ENCODE measurements at regions not wholly inside any gene's neighbourhood (a gene's known extent, or its start where the extent isn't known, plus 50 kb on each side); places are given as distances from the start of the nearest gene placed in this dataset.

DNA sequence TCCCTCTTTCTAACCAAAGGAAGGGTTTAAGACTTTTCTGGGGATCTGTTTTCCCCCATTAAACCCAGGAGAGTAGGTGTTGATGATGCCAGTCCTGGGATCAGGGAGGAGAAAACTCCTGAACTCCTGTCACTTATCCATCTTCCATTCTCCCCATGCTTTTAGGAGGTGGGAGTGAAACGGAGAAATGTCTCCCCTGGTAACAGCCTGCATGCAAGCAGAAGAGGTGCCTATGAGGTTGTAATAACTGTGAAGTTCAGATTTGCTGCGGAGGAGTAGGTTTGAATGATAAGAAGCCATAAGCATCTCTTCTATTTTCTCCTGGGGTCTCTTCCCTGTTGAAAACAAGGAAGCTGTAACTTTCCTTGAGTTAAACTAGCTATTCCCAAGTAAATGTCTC lies 150.8 kb downstream of the SLC4A3 start:
- TF ChIP-seq, protein P1, sequence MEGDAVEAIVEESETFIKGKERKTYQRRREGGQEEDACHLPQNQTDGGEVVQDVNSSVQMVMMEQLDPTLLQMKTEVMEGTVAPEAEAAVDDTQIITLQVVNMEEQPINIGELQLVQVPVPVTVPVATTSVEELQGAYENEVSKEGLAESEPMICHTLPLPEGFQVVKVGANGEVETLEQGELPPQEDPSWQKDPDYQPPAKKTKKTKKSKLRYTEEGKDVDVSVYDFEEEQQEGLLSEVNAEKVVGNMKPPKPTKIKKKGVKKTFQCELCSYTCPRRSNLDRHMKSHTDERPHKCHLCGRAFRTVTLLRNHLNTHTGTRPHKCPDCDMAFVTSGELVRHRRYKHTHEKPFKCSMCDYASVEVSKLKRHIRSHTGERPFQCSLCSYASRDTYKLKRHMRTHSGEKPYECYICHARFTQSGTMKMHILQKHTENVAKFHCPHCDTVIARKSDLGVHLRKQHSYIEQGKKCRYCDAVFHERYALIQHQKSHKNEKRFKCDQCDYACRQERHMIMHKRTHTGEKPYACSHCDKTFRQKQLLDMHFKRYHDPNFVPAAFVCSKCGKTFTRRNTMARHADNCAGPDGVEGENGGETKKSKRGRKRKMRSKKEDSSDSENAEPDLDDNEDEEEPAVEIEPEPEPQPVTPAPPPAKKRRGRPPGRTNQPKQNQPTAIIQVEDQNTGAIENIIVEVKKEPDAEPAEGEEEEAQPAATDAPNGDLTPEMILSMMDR (IDR thresholded peaks at IDR 0.05; ENCODE audit: borderline replicate concordance, extremely low read depth, insufficient read depth): no peak
- no peak for FAIRE-seq

DNA sequence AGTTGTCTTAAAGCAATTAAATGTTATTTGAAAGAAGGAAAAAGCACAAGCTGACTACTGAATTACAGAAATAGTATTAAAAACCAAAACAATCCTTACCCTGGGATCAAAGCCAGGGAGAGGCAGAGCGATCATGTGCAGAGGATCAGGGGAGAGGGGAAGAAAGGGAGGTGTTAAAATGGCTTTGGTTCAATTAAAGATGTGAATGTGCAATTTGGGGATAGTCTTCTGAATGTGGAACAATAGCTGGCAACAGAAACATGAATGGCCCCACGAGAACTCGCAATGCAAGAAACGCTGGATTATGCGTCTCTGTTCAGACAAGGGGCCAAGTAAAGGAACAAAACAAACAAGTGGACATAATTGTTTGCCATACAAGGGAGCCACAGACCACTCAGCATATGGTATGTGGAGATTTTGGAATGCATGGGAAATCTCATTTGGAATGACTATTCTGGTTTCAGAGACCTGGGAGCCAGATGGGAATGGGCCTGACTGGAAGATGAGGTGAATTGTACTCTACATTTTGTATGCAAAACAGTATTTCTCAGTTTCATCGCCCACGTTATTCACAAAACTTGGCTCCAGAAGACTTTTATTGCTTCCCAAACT lies 155.4 kb downstream of the SLC4A3 start:
- no peak overlapping the region for H3K27ac ChIP-seq (ENCODE audit: low read depth in 2 of 2, low read length in 2 of 2)
- H3K36me3 ChIP-seq (ENCODE audit: control insufficient read depth in 2 of 3, insufficient read depth in 3 of 3, low read length in 3 of 3): no peaks in the 10 kb centered on the region
- no peaks in the 10 kb centered on the region for H3K4me1 ChIP-seq (ENCODE audit: control insufficient read depth in 2 of 3, insufficient read depth in 2 of 3, low read depth in 1 of 3, low read length in 3 of 3)
- no peak for FAIRE-seq
- no peaks in the 10 kb centered on the region for H3K27me3 ChIP-seq (ENCODE audit: control insufficient read depth, insufficient read depth, low read length)
- intact Hi-C loops (cut with DNase I): no loop called here
- DNase-seq: no peak
- TF ChIP-seq, protein P1 (IDR thresholded peaks at IDR 0.05; ENCODE audit: borderline replicate concordance, extremely low read depth, insufficient read depth): no peak
- H3K9ac ChIP-seq (ENCODE audit: low read length in 3 of 3): no peak overlapping the region
- H3K9me3 ChIP-seq (ENCODE audit: control insufficient read depth in 2 of 3, insufficient read depth in 1 of 3, low read length in 3 of 3): no peaks in the 10 kb centered on the region
- H3K4me3 ChIP-seq (ENCODE audit: low read length in 3 of 3): no peak overlapping the region

More for the DNA sequence above, 150.8 kb downstream of the SLC4A3 start:
- Histone ChIP-seq H3K36me3 (ENCODE audit: control insufficient read depth in 2 of 3, insufficient read depth in 3 of 3, low read length in 3 of 3) (no peaks in the 10 kb centered on the region), H3K27ac (ENCODE audit: low read depth in 2 of 2, low read length in 2 of 2) (no peak overlapping the region), H3K4me1 (ENCODE audit: control insufficient read depth in 2 of 3, insufficient read depth in 2 of 3, low read depth in 1 of 3, low read length in 3 of 3) (no peaks in the 10 kb centered on the region), H3K9ac (ENCODE audit: low read length in 3 of 3) (no peak overlapping the region), H3K9me3 (ENCODE audit: control insufficient read depth in 2 of 3, insufficient read depth in 1 of 3, low read length in 3 of 3) (no peaks in the 10 kb centered on the region), H3K27me3 (ENCODE audit: control insufficient read depth, insufficient read depth, low read length) (no peaks in the 10 kb centered on the region), H3K4me3 (ENCODE audit: low read length in 3 of 3) (no peak overlapping the region)
- intact Hi-C loops (cut with DNase I): no loop called here
- DNase-seq: no peak

DNA sequence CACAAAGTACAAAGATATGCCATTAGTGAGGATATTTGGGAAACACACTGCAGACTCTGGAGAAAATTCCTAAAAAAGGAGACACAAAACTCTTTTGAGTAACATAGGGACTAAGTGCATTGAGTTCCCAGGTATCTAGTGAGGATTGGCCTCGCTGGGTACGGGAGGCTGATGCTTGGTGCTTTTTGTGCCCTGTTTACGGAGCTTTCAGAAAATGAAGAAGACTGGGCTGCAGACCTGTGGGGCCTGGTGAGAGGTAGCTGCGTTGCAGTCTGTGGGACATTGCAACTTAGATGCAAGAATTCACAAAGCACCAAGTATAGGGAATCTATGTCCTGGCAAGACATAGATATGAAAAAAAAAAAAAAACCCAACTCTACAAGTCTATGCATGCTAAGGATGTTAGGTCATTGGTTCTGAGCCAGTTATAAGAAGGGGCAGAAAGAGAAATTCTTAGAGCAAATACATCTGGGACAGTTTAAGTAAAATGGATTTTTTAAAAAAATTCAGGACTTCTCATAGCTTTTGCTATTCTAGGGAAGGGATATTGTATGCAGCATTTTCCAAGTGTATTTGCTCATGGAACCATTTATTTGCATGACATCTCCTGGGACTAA lies 156.0 kb downstream of the SLC4A3 start:
- intact Hi-C loops (cut with DNase I): no loop called here
- no peak for FAIRE-seq
- no peaks in the 10 kb centered on the region for H3K36me3 ChIP-seq (ENCODE audit: control insufficient read depth in 2 of 3, insufficient read depth in 3 of 3, low read length in 3 of 3)
- no peaks in the 10 kb centered on the region for H3K4me1 ChIP-seq (ENCODE audit: control insufficient read depth in 2 of 3, insufficient read depth in 2 of 3, low read depth in 1 of 3, low read length in 3 of 3)
- no peaks in the 10 kb centered on the region for H3K9me3 ChIP-seq (ENCODE audit: control insufficient read depth in 2 of 3, insufficient read depth in 1 of 3, low read length in 3 of 3)
- H3K27me3 ChIP-seq (ENCODE audit: control insufficient read depth, insufficient read depth, low read length): no peaks in the 10 kb centered on the region
- no peak overlapping the region for H3K27ac ChIP-seq (ENCODE audit: low read depth in 2 of 2, low read length in 2 of 2)
- no peak overlapping the region for H3K9ac ChIP-seq (ENCODE audit: low read length in 3 of 3)
- TF ChIP-seq, protein P1 (IDR thresholded peaks at IDR 0.05; ENCODE audit: borderline replicate concordance, extremely low read depth, insufficient read depth): no peak
- H3K4me3 ChIP-seq (ENCODE audit: low read length in 3 of 3): no peak overlapping the region
- DNase-seq: peak in 1 of 5 donors; percentile 42

Data from kidney (tissue), 13 donors.